Tibial nerve (tissue), 4 donors: ENCODE measurements at regions not wholly inside any gene's neighbourhood (a gene's known extent, or its start where the extent isn't known, plus 50 kb on each side); places are given as distances from the start of the nearest gene placed in this dataset.

Experiments used
- DNase-seq, 2 donors: peaks; one replicate each; pipeline ENCODE4 v3.0.0-alpha.2; 2019; ENCODE audit warnings: low spot score in 2 of 2
- H3K27ac ChIP-seq, 4 donors: fragments of 200-600 bp; sonication (generic) in 3 of 4; one replicate each; pipeline ENCODE4 v1.5.1; 2017 to 2019; ENCODE audit warnings: mild to moderate bottlenecking in 1 of 4
- H3K27me3 ChIP-seq, 2 donors: fragments of 200-600 bp; sonication (generic) in 1 of 2; one replicate each; pipeline versions ENCODE4 v1.5.1 to v1.6.0; 2017 to 2019
- H3K36me3 ChIP-seq, 3 donors: fragments of 200-600 bp; sonication (generic); one replicate each; pipeline ENCODE4 v1.5.1; 2018 to 2019
- H3K4me1 ChIP-seq, 4 donors: fragments of 200-600 bp; sonication (generic) in 3 of 4; one replicate each; pipeline ENCODE4 v1.5.1; 2017 to 2019
- H3K4me3 ChIP-seq, 4 donors: fragments of 200-600 bp; sonication (generic) in 3 of 4; one replicate each; pipeline ENCODE4 v1.5.1; 2017 to 2019; ENCODE audit warnings: mild to moderate bottlenecking in 1 of 4, moderate library complexity in 1 of 4
- H3K9me3 ChIP-seq, 4 donors: fragments of 200-600 bp; sonication (generic) in 3 of 4; one replicate each; pipeline ENCODE4 v1.5.1; 2017 to 2019
- CTCF ChIP-seq, 5 experiments: fragments of 200-600 bp in 3 of 5; fragments of 450-650 bp in 2 of 5; sonication (generic) in 3 of 5; IDR thresholded peaks; one replicate each; pipeline ENCODE4 v1.5.1; 2016 to 2019; ENCODE audit warnings: antibody characterized with exemption in 5 of 5, mild to moderate bottlenecking in 3 of 5, moderate library complexity in 2 of 5
- EP300 ChIP-seq, 2 donors: sonication (generic); formaldehyde crosslinking; IDR thresholded peaks; one replicate each; pipeline ENCODE4 v1.6.1; 2017; ENCODE audit warnings: antibody characterized with exemption in 2 of 2, mild to moderate bottlenecking in 1 of 2
- POLR2A ChIP-seq, 2 donors: fragments of 450-650 bp; IDR thresholded peaks; one replicate each; pipeline ENCODE4 v1.6.1; 2017; ENCODE audit warnings: antibody characterized with exemption in 2 of 2, mild to moderate bottlenecking in 2 of 2, moderate library complexity in 2 of 2
- WGBS, 2 donors: methylation state at CpG; one replicate each; pipeline ENCODE4 v1.1.5; 2018; 5-methylcytosine and 5-hydroxymethylcytosine counted together

DNA sequence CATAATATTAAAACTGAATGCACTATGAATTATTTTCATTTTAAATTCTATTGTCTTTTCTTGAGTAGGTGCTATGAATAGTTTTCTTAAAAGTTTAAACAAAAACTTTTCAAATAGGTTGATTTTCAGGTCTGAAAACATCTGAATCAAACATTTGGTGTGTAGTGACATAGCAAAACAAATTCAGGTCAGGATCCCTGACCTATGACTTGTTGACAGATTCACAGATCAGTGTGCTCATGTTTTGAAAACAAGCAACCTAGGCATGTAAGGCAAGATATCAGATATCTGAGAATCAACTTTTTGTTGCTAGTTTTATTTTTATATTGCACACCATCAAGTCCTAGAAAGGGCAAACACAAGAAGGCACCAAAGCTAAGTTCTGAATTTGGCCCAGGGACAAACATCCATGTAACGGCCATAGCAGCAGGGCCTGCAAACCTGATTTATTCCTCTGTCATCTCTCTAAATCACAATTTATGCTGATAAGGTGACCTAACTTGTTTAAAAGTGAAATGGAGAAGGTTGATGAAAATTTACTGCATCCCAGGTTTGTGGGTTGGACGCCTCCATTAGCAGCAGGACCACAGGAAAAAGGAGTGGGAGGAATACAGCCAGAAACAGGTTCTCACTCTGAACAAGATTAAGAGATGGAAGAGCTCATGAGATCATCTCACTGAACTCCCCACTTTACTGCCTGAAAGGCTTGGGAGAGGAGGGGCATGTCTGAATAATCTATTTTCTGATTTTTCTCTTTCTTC is 337.7 kb downstream of the KCNRG start:
- Histone ChIP-seq H3K4me3 (no peak overlapping the region), H3K27ac (peak overlapping the region in 2 of 4 donors; percentile 51 to 59), H3K9me3 (no peaks in the 10 kb centered on the region), H3K27me3 (no peaks in the 10 kb centered on the region), H3K4me1 (peaks cover 0 to 22% (median 2%) of the 10 kb centered on the region in 4 donors), H3K36me3 (no peaks in the 10 kb centered on the region)
- 75 to 76% methylated on average over 2 of the region's 2 CpGs for WGBS, 2 donors
- DNase-seq: no peak
- TF ChIP-seq EP300 (IDR thresholded peaks at IDR 0.05) (no peak), POLR2A (IDR thresholded peaks at IDR 0.05) (no peak), CTCF (IDR thresholded peaks at IDR 0.05) (no peak)

DNA sequence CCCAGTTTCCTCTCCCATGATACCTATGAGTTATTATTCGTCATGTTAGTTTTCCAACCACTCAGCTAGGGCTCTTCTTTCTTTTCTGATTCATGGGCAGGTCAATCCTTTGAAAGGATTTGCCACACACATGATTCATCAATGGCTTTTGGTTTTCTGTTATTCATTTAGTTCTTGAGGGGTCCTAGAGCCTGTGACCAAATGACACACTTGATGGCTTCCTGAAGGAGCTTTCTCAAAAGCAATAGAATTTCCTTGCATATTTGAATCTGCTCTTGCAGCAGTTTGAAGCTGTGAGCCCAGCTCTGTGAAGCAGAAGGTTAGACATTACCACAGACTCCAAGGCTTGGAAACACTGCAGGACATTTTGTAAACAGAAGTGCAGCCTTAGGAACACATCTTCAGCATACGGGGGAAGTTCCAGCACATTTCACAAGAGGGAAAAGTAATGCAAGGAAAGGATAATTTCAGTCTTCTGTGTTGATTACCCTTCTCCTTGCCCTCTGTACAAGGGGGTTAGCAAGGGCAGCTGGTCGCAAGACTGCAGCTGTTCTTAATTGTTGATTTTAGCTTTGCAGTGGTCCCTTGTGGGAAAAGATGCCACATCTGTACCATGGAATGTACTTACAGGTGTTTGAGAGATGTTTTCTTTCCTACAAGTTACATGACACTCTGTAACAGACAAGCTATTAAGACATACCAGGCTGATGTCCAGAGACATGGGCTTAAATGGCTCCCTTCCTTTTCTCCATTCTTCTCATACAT is 338.6 kb downstream of the KCNRG start:
- no peak overlapping the region for H3K4me3 ChIP-seq
- TF ChIP-seq CTCF (IDR thresholded peaks at IDR 0.05): no peak
- no peak for TF ChIP-seq EP300 (IDR thresholded peaks at IDR 0.05)
- TF ChIP-seq POLR2A (IDR thresholded peaks at IDR 0.05): no peak
- DNase-seq: peak in 1 of 2 donors; percentile 37
- H3K9me3 ChIP-seq: no peaks in the 10 kb centered on the region
- no peaks in the 10 kb centered on the region for H3K36me3 ChIP-seq
- H3K27ac ChIP-seq: peak overlapping the region in 2 of 4 donors; percentile 51 to 59
- H3K27me3 ChIP-seq: no peaks in the 10 kb centered on the region
- 67% methylated on average over 3 of the region's 3 CpGs for WGBS, 2 donors
- H3K4me1 ChIP-seq: peaks cover 0 to 32% (median 6%) of the 10 kb centered on the region in 4 donors

GRCh38 chr13:50355797-50356196 is 340.6 kb downstream of the KCNRG start:
- no peak for DNase-seq
- TF ChIP-seq POLR2A (IDR thresholded peaks at IDR 0.05) (no peak), CTCF (IDR thresholded peaks at IDR 0.05) (no peak), EP300 (IDR thresholded peaks at IDR 0.05) (no peak)
- H3K27me3 ChIP-seq: no peaks in the 10 kb centered on the region
- H3K9me3 ChIP-seq: no peaks in the 10 kb centered on the region
- peaks cover 0 to 36% (median 6%) of the 10 kb centered on the region in 4 donors for H3K4me1 ChIP-seq
- no peak overlapping the region for H3K4me3 ChIP-seq
- no peak overlapping the region for H3K27ac ChIP-seq
- no peaks in the 10 kb centered on the region for H3K36me3 ChIP-seq
- WGBS, 2 donors: 91 to 94% methylated on average over 4 of the region's 4 CpGs

DNA sequence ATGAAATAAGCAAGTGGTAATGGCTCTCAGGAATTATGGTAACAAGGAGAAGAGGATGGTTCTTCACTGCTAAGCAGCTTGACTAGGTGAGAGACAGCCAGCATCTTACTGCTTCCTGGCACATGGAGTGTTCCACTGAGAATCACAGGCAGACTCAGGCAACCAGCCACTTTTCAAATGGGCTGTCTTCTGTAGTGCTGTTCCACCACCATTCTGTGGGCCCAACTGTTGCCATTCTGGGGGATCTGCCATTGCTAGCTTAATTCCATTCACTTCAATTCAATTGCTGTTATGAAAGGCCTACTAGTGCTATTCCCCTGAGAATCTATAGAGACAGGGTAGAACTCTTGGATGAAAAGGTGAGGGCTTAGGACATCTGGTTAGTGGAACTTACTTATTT is 341.9 kb downstream of the KCNRG start:
- Histone ChIP-seq H3K4me3 (no peak overlapping the region), H3K4me1 (peaks cover 0 to 39% (median 6%) of the 10 kb centered on the region in 4 donors)

More for the DNA sequence above, 341.9 kb downstream of the KCNRG start:
- Histone ChIP-seq H3K9me3 (no peaks in the 10 kb centered on the region), H3K36me3 (no peaks in the 10 kb centered on the region), H3K27me3 (no peaks in the 10 kb centered on the region), H3K27ac (peak overlapping the region; percentile 44 to 84 (median 70))
- no peak for DNase-seq
- TF ChIP-seq CTCF (IDR thresholded peaks at IDR 0.05) (no peak), POLR2A (IDR thresholded peaks at IDR 0.05) (no peak), EP300 (IDR thresholded peaks at IDR 0.05) (no peak)
